ENCODE measurements at regions not wholly inside any gene's neighbourhood (a gene's known extent, or its start where the extent isn't known, plus 50 kb on each side); places are given as distances from the start of the nearest gene placed in this dataset.

GRCh38 chr12:60196366-60196765 is 600.5 kb downstream of the SLC16A7 start:
- TF ChIP-seq NFYB (IDR thresholded peaks at IDR 0.05; ENCODE audit: extremely low read depth, insufficient read length) (no peak), SP1 (CRISPR knock-in tag; IDR thresholded peaks at IDR 0.05) (no peak), POLR2B (IDR thresholded peaks at IDR 0.05; ENCODE audit: low read depth, partially characterized antibody) (no peak), EP300 (IDR thresholded peaks at IDR 0.05; ENCODE audit: low read length) (no peak), HDAC2 (IDR thresholded peaks at IDR 0.05) (no peak), TRIM28 (IDR thresholded peaks at IDR 0.05) (no peak), CBX2 (IDR thresholded peaks at IDR 0.05; ENCODE audit: insufficient read depth, low read length, poor library complexity, severe bottlenecking) (no peak), CTCF (IDR thresholded peaks at IDR 0.05 in 2 of 3, conservative IDR thresholded peaks at IDR 0.05 in 1 of 3; ENCODE audit: insufficient read depth in 2 of 3, low read depth in 1 of 3, low read length in 3 of 3) (no peak), ZHX1 (conservative IDR thresholded peaks at IDR 0.05; ENCODE audit: low read length) (no peak), GATA2 (CRISPR knock-in tag; IDR thresholded peaks at IDR 0.05) (no peak), MXI1 (IDR thresholded peaks at IDR 0.05; ENCODE audit: low read depth, low read length) (no peak)

All from K562 (cell line).